Peyer's patch (tissue), 4 donors: ENCODE measurements at regions not wholly inside any gene's neighbourhood (a gene's known extent, or its start where the extent isn't known, plus 50 kb on each side); places are given as distances from the start of the nearest gene placed in this dataset.

ENCODE experiments used
- POLR2A ChIP-seq, 2 donors: fragments of 450-650 bp; IDR thresholded peaks; one replicate each; pipeline ENCODE4 v1.5.1; 2017; ENCODE audit warnings: antibody characterized with exemption in 2 of 2, mild to moderate bottlenecking in 2 of 2, moderate library complexity in 2 of 2
- TF ChIP-seq, protein P1 (sequence below), 6 experiments: fragments of 450-650 bp in 4 of 6; fragments of 200-600 bp in 2 of 6; sonication (generic) in 1 of 6; IDR thresholded peaks; one replicate each; pipeline ENCODE4 v1.5.1; 2017 to 2019; ENCODE audit warnings: antibody characterized with exemption in 6 of 6, mild to moderate bottlenecking in 3 of 6, moderate library complexity in 1 of 6

DNA sequence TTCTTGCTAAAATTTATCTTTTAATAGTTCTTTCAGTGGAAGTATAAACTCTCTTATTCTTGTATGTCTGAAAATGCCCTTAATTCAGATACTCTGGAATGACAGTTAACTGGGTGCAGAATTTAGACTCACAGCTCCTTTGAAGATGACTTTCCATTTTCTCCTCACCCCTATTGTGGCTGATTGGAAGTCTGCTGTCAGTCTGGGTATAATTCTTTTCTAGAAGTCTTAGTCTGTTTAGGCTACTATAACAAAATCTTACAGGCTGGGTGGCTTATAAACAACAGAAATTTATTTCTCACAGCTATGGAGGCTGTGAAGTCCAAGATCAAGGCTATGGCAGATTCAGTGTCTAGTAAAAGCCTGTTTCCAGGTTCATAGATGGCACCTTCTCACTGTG is 145.2 kb upstream of the GDF10 start:
- TF ChIP-seq, protein P1, sequence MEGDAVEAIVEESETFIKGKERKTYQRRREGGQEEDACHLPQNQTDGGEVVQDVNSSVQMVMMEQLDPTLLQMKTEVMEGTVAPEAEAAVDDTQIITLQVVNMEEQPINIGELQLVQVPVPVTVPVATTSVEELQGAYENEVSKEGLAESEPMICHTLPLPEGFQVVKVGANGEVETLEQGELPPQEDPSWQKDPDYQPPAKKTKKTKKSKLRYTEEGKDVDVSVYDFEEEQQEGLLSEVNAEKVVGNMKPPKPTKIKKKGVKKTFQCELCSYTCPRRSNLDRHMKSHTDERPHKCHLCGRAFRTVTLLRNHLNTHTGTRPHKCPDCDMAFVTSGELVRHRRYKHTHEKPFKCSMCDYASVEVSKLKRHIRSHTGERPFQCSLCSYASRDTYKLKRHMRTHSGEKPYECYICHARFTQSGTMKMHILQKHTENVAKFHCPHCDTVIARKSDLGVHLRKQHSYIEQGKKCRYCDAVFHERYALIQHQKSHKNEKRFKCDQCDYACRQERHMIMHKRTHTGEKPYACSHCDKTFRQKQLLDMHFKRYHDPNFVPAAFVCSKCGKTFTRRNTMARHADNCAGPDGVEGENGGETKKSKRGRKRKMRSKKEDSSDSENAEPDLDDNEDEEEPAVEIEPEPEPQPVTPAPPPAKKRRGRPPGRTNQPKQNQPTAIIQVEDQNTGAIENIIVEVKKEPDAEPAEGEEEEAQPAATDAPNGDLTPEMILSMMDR (IDR thresholded peaks at IDR 0.05), result no peak
- TF ChIP-seq POLR2A (IDR thresholded peaks at IDR 0.05), result no peak
